GM11168 (cell line): ENCODE measurements at regions not wholly inside any gene's neighbourhood (a gene's known extent, or its start where the extent isn't known, plus 50 kb on each side); places are given as distances from the start of the nearest gene placed in this dataset.

Source experiments
- in situ Hi-C: fragments of 300-500 bp; cut with MboI; formaldehyde crosslinking; loops from one replicate; pipeline ENCODE4 v1.12.0; 2022; ENCODE audit warnings: low sequenced_read_pairs; ENCODE audit not compliant: unreplicated experiment

DNA sequence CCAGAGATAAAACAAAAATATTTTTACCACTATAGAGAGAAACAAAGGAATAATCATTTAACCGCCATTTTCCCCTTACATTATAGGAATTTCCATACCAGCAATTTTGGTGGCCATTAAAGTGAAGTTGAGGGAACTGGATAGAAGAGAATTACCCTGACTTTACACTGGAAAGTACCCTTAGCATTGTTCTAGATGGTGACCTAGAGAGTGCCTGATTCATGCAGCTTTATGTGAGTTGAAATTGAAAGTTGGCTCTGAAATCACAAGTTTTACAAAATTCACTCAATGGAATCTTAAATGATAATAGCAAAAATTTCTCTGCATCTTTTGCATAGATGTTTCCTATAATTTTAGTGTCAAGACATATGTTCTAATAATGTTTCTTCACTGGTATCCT is 55.7 kb upstream of the PREP start:
- in situ Hi-C loops: no loop called here

- in situ Hi-C loops: no loop called here
Measured at GRCh38 chr6:105458084-105458483, 55.2 kb upstream of the PREP start.

DNA sequence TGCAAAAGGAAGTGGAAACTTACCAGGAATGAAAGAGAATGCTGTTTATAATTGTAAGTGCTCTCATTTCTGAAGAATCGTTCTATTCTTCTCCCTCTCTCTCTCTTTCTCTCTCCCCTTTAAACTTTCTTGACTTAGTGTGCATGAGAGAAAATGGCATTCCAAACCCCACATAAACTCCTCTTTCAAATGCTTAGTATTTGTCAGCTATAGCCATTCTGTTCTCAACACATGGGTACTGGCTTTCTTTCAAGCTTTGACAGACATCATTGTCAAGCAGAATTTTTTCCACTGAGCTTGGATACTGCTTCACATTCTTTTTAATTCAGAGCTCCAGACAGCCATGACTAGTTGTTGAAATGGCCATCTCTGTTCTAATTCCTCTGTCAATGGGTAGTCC is 51.1 kb upstream of the PREP start:
- in situ Hi-C loops: no loop called here

- in situ Hi-C loops: no loop called here
Measured at GRCh38 chr6:105452924-105453756, 50.3 kb upstream of the PREP start.
